GM19193 (cell line): ENCODE measurements at regions not wholly inside any gene's neighbourhood (a gene's known extent, or its start where the extent isn't known, plus 50 kb on each side); places are given as distances from the start of the nearest gene placed in this dataset.

ENCODE experiments used
- POLR2A ChIP-seq: IDR thresholded peaks from 4 replicates; pipeline ENCODE4 v1.6.1; 2011; ENCODE audit not compliant: insufficient read depth, insufficient read length; ENCODE audit errors: extremely low read depth

- TF ChIP-seq POLR2A = no peak
Observed at GRCh38 chr3:168951368-168951767, 712.1 kb downstream of the MECOM start.

GRCh38 chr3:168950622-168951021 is 712.9 kb downstream of the MECOM start:
- no peak for TF ChIP-seq POLR2A

GRCh38 chr3:168939651-168940238 is 723.8 kb downstream of the MECOM start:
- TF ChIP-seq POLR2A = no peak

GRCh38 chr3:168933614-168934013 is 729.9 kb downstream of the MECOM start:
- TF ChIP-seq POLR2A = no peak

GRCh38 chr3:168926426-168926825 is 737.1 kb downstream of the MECOM start:
- no peak for TF ChIP-seq POLR2A

- no peak for TF ChIP-seq POLR2A
Observed at GRCh38 chr3:168925568-168925967, 737.9 kb downstream of the MECOM start.

GRCh38 chr3:168914662-168915061 is 748.9 kb downstream of the MECOM start:
- no peak for TF ChIP-seq POLR2A

DNA sequence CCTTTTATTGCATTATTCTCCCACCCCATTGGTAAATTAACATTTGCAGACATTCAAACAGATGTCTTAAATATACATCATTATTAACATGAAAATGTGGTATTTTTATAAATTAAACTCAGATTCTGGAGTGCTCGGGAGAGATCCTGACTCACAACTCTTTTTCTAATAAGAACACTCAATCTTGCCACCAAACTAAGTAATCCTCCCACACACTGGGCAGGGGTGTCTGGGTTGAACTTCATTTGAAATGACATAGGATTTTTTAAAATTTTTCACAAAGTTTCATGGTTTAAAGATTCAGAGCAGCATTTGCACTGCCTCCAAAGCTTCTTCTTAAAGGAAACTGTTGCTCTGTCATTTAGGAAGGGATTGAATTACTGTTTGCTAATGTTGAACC is 754.3 kb downstream of the MECOM start:
- TF ChIP-seq POLR2A = no peak

GRCh38 chr3:168895419-168895818 is 768.1 kb downstream of the MECOM start:
- no peak for TF ChIP-seq POLR2A

DNA sequence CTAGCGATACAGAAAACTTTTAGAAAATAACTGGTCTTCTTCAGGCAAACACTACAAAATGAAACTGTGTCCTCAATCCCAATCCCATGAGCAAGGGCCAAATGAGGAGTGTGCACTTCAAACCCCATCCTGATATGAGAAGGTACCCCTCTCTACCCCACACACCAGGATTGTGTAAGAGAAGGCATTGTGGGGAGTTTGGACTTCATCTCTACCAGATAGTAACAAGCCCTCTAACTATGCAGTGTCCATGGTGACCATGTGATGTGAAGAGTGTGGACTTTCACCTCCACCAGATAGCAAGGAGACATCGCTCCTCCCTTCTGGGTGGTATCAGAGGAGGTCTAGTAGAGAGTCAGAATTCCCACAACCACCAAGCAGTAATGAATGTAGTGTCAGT is 769.3 kb downstream of the MECOM start:
- no peak for TF ChIP-seq POLR2A

DNA sequence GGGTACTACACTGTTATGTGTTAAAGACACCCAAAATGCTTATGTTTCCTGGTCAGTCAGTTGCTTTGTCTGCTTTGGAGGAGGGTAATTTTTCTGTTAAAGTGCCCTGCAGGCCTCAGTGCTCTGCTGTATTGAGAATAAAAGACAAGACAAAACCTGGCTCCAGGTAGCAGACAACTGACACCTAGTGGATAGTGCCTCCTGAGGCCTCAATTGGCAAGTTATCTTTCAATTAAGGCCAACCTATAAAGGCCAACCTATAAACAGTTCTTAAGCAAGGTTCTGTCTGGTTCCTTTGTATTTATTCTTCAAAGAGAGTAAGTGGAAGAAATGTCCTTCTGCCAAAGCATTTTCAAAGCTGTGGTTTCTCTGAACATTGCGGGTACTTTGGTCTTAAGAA is 773.8 kb downstream of the MECOM start:
- TF ChIP-seq POLR2A = no peak

DNA sequence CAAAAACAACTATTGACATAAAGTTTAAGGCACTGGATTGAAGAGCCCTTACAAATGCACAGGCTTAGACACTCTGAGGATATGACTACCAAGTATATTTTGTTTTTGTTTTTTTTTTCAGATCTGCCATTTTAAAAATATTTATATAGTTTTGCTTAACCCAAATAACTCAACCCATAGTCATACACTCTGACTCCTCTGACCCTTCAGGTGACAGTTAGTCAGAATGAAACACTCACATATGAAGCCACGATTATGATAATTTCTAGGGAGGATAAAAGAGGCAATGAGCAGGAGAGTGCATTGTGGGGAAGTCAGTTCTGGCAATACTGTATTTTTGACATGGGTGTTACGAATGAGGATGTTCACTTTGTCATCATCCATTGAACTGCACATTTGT is 774.7 kb downstream of the MECOM start:
- TF ChIP-seq POLR2A = no peak

- TF ChIP-seq POLR2A = no peak
Observed at GRCh38 chr3:168885028-168885427, 778.5 kb downstream of the MECOM start.

GRCh38 chr3:168884353-168884903 is 779.1 kb downstream of the MECOM start:
- TF ChIP-seq POLR2A = no peak

DNA sequence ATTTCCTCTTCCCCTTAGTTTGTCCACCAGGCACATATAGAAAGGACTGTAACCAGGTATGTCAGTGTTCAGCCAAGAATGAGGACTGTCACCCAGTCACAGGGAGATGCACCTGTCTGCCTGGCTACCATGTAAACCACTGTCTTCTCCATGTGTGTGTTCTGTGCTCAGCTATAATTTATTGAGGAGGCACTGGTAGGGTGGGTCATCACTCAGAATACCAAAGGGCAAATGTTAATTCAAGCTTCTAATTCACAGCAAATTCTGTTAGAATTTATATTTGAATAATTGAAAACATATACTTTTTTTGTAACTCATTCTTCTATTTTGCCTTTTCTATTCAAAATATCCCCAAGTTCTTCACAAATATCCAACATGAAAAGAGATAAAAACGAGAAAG is 780.4 kb downstream of the MECOM start:
- no peak for TF ChIP-seq POLR2A

GRCh38 chr3:168881804-168882203 is 781.7 kb downstream of the MECOM start:
- TF ChIP-seq POLR2A = no peak

DNA sequence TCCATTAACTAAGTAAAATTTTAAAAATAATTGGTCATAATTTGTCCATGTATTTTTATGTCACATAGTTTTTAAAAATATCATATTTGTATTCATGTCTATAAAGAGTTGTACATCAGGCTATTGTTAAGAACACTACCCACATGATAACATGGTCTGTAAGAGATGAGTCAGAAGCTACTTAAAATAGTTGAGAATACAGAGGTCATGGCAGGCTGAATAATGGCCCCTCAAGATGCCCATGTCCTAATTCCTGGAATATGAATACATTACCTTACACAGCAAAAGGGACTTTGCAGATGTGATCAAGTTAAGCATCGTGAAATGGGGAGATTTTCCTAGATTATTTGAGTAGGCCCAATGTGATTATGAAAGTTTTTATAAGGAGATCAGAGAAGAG is 782.9 kb upstream of the GOLIM4 start:
- TF ChIP-seq POLR2A = no peak
